ENCODE measurements at regions not wholly inside any gene's neighbourhood (a gene's known extent, or its start where the extent isn't known, plus 50 kb on each side); places are given as distances from the start of the nearest gene placed in this dataset.

GRCh38 chr14:26319139-26319864, 278.5 kb downstream of the NOVA1 start:
- H3K27ac Mint-ChIP-seq, result no peak overlapping the region
- TF ChIP-seq CTCF (conservative IDR thresholded peaks at IDR 0.05), result no peak
- DNase-seq (ENCODE audit: extremely low spot score, unreplicated experiment), result no peak
- peaks cover 5% of the 10 kb centered on the region for H3K4me1 Mint-ChIP-seq (ENCODE audit: unreplicated experiment)
- H3K36me3 Mint-ChIP-seq, result no peaks in the 10 kb centered on the region
- no peaks in the 10 kb centered on the region for H3K27me3 Mint-ChIP-seq
- no peaks in the 10 kb centered on the region for H3K9me3 Mint-ChIP-seq
- H3K4me3 Mint-ChIP-seq, result no peak overlapping the region

- H3K4me1 Mint-ChIP-seq (ENCODE audit: unreplicated experiment), result no peaks in the 10 kb centered on the region
- no peaks in the 10 kb centered on the region for H3K36me3 Mint-ChIP-seq
- no peak for DNase-seq (ENCODE audit: extremely low spot score, unreplicated experiment)
- H3K9me3 Mint-ChIP-seq, result no peaks in the 10 kb centered on the region
- H3K4me3 Mint-ChIP-seq, result no peak overlapping the region
- no peaks in the 10 kb centered on the region for H3K27me3 Mint-ChIP-seq
- H3K27ac Mint-ChIP-seq, result no peak overlapping the region
- TF ChIP-seq CTCF (conservative IDR thresholded peaks at IDR 0.05), result no peak
These were observed 293.8 kb downstream of the NOVA1 start for GRCh38 chr14:26304056-26304455.

- no peaks in the 10 kb centered on the region for H3K9me3 Mint-ChIP-seq
- no peak for TF ChIP-seq CTCF (conservative IDR thresholded peaks at IDR 0.05)
- no peaks in the 10 kb centered on the region for H3K4me1 Mint-ChIP-seq (ENCODE audit: unreplicated experiment)
- no peak overlapping the region for H3K27ac Mint-ChIP-seq
- no peak overlapping the region for H3K4me3 Mint-ChIP-seq
- no peaks in the 10 kb centered on the region for H3K36me3 Mint-ChIP-seq
- H3K27me3 Mint-ChIP-seq, result no peaks in the 10 kb centered on the region
- DNase-seq (ENCODE audit: extremely low spot score, unreplicated experiment), result no peak
These were observed 303.9 kb downstream of the NOVA1 start for GRCh38 chr14:26293909-26294308.

GRCh38 chr14:26289891-26290486, 307.8 kb downstream of the NOVA1 start:
- no peak for DNase-seq (ENCODE audit: extremely low spot score, unreplicated experiment)
- Mint-ChIP-seq H3K27me3 (no peaks in the 10 kb centered on the region), H3K4me3 (no peak overlapping the region)

GRCh38 chr14:26286913-26287205, 311.0 kb downstream of the NOVA1 start:
- peaks cover 16% of the 10 kb centered on the region for H3K4me1 Mint-ChIP-seq (ENCODE audit: unreplicated experiment)
- H3K9me3 Mint-ChIP-seq, result peaks cover 2% of the 10 kb centered on the region
- no peaks in the 10 kb centered on the region for H3K27me3 Mint-ChIP-seq
- no peak for DNase-seq (ENCODE audit: extremely low spot score, unreplicated experiment)
- no peak for TF ChIP-seq CTCF (conservative IDR thresholded peaks at IDR 0.05)
- H3K27ac Mint-ChIP-seq, result no peak overlapping the region
- no peak overlapping the region for H3K4me3 Mint-ChIP-seq
- no peaks in the 10 kb centered on the region for H3K36me3 Mint-ChIP-seq

More at GRCh38 chr14:26289891-26290486, 307.8 kb downstream of the NOVA1 start:
- Mint-ChIP-seq H3K4me1 (ENCODE audit: unreplicated experiment) (peaks cover 12% of the 10 kb centered on the region), H3K27ac (no peak overlapping the region), H3K9me3 (no peaks in the 10 kb centered on the region), H3K36me3 (no peaks in the 10 kb centered on the region)
- TF ChIP-seq CTCF (conservative IDR thresholded peaks at IDR 0.05), result no peak

All from type B pancreatic cell (in vitro differentiated cells).